Stimulated activated CD8-positive, alpha-beta memory T cell treated with anti-CD3 and anti-CD28 coated beads, Interleukin-15, amount 100 ng/mL, for 24 hours (primary cell): ENCODE measurements at regions not wholly inside any gene's neighbourhood (a gene's known extent, or its start where the extent isn't known, plus 50 kb on each side); places are given as distances from the start of the nearest gene placed in this dataset.

Experiments
- DNase-seq: peaks from one replicate; pipeline ENCODE4 v3.0.0-alpha.2; 2020; ENCODE audit warnings: low read depth

DNA sequence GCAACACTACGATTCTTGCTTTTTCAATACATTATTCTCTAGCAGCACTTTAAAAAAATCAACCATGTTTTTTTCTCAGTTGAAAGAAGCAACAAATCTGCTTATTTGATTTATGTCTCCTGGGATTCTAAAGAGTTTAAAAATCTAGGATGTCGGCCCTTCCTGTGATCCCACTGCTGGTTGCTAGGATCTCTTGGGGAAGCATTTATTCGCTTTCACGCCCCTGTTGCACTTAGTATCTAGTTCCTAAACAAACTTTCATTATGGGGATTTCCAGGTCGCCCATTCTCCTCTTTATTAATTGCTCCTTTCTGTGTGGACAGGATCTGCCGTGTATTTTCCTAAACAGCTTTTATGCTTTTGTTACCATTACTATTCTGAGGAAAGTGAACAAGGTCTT is 313.5 kb downstream of the AGTPBP1 start:
- no peak for DNase-seq

DNA sequence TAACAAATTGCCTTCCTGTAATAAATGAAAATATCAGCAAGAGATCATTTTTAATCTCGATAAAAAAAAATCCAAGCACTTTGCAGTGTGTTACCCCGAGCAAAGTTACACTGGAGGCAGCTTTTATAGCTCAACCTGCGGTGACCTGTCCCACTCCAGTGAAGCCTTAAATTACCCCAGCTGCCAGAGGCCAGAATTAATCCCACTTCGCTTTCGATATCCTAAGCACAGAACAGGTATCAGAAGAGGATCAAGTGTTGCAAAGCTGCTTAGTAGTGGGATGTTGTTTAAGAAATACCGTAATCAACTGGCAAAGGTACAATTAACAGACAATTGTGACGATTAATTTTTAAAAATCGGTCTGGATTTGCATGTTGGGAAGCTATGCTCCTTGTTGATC is 314.0 kb downstream of the AGTPBP1 start:
- no peak for DNase-seq

DNA sequence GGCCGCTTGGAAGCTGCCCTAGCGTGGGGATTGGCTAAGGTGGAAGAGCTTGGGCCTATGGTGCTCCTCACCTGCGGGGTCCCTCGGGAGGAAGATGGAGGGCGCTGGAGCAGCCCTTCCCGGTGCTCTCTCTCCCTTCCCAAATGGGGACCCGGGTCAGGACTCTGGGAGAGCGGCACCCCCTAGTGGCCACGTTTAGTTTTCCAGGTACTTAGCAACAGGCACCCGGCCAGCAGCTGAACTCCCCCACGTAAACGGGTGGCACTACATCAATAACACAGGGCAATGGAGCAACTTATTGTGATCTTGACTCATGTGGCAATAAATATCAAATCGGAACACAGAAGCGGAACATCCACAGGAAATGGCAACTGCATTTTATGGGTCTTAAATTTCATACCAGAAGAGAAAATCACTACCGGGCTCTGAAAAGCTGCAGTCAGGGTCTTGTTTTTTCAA is 316.6 kb downstream of the AGTPBP1 start:
- DNase-seq = peak; percentile 21

DNA sequence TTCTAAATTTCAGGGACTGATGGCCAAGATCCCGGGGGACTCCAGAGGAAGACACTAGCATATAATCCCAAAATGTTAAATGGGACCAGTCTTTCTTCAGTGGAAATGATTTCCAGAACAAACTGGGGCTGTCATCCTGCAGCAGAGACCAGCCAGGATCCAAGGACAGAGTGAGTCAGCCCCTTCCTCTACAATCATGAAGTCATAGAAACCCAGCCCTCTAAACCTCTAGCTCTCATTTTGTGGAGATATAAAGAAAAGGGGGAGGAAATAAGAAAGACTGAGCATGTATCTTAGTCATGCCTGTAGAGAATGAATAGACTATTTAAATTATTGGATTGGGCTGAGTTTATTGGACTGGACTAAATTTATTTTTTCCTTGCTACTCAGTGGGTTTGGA is 318.3 kb downstream of the AGTPBP1 start:
- no peak for DNase-seq

DNA sequence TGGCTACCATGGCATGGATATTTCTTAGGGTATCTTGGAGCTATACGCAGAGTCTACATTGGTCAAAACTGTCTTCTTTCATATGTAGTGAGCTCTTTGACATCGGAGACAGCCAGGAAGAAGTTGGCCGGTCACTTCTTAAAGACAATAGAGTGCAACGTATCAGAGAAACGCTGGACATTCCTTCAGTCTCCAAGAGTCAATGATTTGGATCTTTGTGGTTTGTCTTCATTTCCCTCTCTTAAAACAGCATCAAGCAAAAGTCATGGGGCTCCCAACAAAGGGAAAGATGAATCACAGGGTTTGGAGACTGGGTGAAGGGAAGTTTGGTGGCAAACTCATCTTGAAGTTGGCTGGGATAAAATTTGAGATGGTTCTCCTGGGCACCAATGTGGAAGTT is 320.1 kb downstream of the AGTPBP1 start:
- DNase-seq = no peak

DNA sequence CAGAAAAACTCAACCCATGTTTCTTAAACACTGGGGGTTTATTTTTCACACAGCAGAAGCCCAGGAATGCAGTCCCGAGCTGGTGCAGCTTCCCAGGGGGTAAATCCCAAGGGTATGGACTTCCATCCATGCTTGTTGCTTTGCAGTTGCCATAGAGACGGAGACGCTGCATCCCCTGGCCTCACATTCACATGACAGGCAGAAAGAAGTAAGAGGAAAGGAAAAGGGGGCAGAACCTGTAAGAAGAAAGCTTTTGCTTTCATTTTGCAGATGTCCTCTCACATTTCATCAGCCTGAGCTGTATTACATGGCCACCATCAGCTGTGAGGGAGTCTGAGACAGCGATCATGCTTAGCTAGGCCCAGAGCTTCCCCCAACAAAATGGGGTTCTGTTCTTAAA is 321.0 kb downstream of the AGTPBP1 start:
- DNase-seq = no peak

DNA sequence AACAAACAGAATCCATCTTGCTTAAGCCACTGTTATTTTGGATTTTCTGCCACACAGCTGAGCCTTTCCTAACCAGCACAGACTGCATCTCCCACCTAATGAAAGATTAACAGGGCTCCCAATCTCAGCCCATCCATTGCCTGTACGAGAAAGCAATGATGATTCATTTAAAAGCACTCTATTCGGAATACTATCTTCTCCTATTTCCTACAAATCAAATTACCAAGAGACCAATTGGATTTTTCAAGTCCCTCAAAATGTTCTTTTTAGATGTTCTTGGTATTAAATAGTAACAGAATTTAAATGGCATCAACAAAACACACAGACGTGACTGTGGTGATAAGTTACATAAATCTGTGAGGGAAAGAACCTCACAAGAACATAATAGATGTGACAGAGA is 324.1 kb downstream of the AGTPBP1 start:
- no peak for DNase-seq

DNA sequence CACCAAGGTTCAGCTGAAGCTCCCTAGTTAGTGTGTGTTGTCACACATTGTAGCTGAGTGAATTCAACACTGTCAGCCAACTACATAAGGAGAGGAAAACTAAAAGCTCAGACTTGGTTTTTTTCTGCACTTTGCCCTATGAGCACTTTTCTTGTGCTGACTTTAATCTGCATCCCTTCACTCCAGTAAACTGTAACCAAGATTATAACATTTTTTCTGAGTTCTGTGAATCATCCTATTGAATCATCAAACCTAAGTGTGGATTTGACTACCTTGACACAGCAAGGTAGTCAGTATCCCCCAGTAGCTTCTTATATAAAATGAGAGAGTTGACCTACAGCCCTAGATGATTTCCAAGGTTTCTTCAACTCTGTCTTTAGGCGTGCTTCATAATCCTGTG is 325.0 kb downstream of the AGTPBP1 start:
- no peak for DNase-seq

DNA sequence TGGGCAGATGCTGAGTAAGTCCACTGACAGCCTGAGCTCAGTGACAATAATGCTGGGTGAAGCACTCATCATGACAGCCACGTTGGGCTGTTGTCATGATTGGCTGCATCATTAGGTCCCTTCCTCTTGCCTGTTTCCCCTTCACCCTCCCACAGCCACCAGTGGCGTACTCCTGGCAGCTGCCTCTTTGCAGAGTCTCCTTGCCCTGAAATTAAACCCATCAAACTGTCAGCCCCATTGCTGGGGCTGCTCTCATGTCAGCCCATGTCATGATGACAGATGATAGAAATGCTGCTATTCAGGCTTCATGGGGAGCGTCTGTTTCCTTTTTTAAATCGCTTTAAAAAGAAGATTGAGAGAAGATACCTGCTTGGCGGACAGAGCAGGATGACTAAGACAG is 327.4 kb downstream of the AGTPBP1 start:
- no peak for DNase-seq

DNA sequence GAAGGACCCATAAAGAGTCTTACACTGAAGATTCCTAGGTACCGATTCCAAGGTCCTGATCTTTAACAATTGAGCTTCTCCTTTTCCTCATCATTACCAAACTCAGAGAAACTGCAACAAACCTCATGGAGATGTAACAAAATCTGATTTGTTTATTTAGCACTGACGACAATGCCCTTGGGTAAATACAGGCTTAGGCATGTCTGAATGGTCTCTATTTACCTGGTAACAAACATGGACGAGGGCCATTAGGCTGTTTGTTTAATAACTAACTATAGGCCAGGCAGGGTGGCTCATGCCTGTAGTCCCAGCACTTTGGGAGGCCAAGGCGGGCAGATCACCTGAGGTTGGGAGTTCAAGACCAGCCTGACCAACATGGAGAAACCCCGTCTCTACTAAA is 333.3 kb downstream of the AGTPBP1 start:
- no peak for DNase-seq

DNA sequence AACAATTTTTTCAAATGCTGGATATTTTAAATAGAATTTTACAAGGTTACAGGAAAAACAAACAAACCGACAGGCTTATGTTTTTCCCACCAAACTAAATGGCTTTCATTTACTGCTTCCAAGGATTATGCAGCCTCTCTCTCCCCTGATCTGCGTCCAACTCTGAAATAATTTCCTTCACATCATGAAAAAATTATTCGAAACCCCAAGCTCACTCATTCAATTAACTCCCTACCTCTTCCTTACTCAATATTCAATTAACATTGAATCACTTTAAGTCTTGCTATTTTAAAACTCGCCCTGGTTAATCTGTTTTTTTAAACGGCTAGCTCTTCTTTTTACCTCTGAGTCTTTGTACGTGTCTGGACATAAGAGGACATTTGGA is 336.2 kb downstream of the AGTPBP1 start:
- no peak for DNase-seq

DNA sequence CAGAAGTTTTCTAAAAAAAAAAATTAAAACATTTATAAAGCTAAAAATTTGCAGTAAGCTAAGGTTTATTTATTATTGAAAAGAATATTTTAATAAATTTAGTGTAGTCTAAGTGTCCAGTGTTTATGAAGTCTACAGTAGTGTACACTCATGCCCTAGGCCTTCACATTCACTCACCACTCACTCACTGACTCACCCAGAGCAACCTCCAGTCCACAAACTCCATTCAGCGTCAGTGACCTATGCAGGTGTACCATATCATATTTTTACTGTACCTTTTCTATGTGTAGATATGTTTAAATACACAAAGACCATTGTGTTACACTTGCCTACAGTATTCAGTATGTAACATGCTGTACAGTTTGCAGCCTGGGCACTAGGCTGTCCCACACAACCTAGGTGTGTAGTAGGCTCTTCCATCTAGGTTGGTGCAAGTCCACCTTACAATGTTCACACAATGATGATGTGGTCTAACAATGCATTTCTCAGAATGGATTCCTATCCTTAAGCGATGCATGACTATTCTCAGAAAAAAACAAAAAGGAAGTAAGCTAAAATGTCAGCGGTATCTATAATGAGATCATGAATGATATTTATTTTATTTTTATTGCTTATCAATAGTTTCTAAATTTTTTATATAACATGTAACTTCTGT is 336.7 kb downstream of the AGTPBP1 start:
- no peak for DNase-seq

DNA sequence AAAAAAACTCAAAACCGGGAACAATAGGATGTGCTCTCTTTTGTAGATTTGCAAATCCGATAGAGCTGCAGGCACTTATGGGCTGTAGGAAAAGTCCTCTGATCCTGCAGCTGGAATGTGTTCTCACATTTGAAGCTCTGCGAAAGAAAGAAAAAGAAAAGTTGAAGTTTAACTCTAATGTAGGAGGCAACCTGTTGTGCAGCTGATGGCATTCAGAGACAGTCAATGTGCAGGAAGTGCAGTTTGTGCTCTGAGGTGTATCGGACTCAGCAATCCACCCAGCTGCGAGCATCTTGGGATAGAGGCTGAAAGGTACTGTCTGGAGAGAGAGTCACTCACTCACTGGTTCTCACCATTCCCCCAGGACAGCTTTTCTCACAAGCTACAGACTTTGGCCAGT is 339.2 kb downstream of the AGTPBP1 start:
- no peak for DNase-seq

DNA sequence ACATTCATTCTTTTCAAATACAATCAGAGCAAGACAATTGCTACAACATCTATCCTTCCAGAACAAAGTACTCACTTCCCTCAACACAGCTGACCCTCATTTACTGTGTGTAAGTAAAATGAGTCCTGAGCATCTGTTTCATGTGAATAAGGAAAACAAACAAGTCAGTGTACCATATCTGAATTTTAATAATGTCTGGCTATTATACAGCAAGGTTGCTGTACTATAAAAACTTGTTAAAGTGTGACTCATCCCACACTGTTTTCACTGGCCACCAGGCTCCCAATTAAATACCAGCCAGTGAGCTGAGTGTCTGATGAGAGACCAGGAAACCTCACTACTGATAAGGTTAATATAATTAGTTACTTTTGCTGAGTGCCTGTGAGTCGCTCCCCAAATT is 339.8 kb downstream of the AGTPBP1 start:
- DNase-seq = no peak

DNA sequence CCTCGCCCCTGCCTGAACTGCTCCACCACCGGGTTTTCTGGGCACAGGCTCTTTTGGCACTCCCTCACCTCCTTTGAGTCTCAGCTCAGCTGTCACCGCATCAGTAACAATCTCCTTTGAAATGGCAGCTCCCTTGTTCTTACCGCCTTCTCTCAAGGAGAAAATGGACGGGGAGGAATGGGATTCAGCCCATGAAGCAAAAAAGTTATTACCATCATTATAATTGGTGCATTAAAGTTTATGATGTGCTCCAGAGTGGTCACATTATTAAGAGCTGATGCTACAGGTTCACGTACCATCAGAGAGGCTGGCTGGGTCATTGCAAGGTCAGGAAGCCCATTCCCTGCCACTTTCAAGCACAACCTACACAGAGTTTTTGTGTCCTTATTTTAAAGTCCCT is 344.7 kb downstream of the AGTPBP1 start:
- DNase-seq = no peak

DNA sequence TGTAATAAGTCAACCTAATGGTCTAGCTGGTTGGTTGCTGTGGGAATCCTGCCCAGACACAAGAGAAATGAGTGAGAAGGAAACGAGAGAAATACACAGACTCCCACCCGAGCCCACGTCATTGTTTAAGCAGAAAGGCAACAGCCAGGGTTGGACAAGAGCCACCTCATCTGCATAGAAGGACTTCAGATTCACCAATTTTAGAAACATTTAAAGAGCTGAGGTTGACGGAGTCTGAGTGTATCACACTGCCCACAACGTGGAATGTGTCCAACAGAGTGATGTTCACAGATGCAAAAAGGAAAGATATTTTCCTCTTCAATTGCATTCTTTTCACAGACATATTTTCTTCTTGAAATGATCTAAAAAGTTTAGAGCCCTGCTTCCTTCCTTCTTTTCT is 349.5 kb downstream of the AGTPBP1 start:
- no peak for DNase-seq

DNA sequence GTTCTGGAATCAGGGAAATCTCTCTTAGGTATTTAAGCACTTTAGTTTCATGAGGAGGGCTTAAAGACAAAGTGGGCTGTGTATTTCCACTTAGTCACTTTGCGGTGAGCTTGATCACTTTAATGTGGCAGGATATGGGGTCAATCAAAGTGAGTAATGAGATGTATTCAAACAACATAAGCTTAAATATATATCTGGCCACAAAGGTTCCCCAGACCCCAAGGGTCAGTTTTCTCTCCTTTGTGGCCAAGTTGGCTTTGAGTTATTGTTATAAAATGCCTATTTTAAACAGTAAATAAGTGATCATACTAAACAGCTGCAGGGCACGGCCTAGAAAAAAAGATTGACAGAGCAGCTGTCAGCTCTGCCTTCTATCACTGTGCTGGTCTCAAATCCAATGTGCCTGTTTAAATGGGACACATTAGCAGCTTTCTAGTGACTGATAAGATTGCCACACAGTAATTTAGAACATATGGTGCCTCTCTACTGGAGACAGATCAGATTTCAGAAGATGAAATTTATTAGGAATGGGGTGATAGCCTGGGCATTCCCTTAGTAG is 363.9 kb downstream of the AGTPBP1 start:
- no peak for DNase-seq

DNA sequence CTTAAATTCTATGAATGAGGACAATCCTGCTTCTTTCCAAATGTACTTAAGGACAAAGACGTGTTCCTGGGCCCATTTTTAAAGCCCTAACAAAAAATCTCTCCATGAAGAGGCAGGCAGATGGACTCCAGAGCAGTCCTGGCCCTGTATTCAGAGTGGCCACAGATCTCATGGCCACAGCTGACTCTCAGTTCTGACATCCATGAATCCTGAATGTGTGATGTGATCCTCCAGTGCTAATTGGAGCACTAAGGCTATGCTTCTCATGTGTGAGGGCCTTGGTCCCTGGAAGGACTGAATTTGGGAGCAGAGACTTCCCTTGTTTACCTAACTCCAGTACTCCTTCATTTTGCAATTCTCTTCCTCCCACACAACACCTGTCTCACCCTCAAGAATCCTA is 373.0 kb downstream of the AGTPBP1 start:
- DNase-seq = no peak

DNA sequence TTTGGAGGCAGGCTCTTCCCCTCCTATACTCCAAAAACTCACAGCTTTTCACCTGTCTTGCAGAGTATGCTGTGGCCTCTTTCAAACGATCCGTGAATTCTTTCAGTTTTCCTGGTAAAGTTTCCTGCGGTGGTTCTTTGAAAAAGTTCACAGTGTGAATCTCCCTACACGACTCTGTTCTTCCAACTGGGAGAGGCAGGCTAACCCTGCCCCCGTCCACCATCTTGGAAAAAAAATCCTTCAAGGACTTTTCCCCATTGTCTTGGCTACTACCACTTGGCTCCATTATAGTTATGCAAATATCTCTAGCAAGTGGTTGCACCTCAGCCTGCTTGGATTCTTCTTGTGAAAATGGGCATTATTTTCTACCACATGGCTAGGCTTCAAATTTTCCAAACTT is 382.6 kb downstream of the AGTPBP1 start:
- DNase-seq = no peak

DNA sequence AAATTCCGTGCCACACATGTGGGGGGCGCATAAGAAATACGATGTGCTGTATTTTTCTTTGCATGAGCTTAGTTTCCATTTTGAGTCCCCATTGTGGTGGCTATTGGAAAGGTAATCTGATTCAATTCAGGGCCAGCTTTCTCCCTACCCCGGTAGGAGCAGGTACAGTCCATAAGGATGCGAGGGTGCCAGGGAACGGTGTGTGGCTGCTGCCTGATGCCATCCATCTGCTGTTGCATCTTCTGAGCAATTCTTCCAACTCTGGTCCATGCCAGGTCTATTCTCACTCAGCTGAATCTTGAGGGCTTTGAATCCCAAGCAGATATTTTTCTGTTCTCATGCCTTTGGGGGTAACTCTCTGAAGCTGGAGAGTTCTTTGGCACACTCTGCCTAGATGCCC is 392.7 kb downstream of the AGTPBP1 start:
- no peak for DNase-seq

DNA sequence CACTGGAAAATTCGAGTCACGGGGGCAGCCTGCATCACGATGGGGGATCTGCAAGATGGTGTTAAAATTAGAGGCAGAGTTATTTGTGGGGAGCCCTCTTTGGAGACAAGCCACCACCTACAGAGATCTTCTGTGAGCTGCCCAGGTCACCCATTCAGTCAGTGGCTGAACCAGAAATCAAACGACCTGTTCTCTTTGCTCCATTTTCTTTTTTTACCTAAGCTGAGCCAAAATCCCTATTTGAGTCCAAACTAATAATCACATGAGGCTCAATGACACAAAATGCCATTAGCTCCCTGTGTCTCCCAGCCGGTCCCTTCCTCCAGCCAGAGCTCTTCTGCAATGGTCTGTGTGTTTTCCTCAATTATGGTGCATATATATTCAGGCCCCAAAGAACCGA is 394.2 kb downstream of the AGTPBP1 start:
- DNase-seq = no peak

DNA sequence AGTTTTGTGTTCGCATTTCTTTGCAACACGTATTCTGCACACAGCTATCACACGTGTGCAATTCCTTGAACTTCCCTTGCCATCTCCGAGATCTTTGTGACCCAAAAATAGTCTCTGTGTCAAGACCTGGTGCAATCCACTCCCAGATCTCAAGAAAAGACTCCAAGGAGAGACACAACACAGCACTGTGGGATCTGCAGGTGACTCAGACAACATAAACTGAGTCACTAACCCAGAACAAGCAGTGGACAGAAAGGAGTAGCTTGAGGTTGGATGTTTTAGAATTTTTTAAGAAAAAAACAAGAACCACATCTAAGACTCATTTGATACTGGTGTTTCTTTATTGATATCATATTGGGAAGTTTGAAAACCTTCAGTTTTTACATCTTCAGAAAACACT is 396.9 kb downstream of the AGTPBP1 start:
- no peak for DNase-seq

DNA sequence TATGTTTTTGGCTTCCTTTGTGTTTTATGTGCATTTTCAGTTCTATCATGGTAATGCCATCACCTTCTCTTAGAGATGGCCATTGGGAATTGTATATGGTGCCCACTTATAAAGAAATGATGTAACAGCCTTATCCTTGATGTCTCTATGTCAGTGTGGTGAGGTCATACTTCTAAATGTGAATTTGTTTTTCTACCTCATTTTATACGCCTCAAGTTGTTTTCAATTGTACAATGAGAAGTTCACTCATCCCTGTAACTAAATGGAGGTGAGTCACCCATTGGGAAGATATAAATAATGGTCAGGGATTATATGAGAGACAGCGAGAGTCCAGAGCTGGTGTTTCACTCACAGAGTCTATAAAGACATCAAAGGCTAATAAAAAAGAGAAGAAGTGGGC is 402.4 kb downstream of the AGTPBP1 start:
- DNase-seq = no peak

DNA sequence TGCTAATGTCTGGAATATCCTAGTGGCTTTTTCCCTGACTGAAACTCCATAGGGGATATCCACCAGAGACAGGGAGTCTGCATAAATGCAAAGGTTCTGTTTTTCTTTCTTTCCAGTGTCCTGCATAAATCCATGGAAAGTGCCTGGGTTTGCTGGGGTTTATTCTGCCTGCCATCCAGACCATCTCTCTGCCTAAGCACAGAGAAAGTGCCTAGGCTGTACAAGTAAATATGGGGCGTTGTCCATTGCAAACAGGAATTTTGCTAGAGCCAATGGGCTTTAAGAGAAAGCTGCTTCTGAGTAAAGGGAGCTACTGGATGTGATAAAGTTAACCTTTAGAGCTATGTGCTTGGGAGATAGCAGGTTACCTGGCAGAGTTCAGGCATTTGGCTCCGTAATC is 407.5 kb downstream of the AGTPBP1 start:
- DNase-seq = no peak

DNA sequence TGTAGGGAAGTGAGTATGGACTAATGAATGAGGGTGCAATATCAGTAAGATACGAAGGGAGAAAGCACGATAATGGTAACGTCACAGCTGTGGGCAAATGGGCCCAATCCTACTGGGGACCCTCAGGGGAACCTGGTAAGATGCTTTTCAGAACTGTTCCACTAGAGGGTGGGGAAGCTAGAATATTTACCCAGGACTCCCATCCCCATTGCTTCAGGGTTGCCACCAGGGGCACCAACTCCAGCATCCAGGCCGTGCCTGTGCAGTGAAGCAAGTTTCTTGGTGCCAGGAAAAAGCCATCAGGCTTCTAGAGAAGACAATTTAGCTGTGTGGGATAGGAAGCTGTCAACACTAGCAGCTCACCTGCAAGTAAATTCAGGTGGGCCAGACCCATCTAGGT is 409.3 kb downstream of the AGTPBP1 start:
- no peak for DNase-seq
